ENCODE measurements at regions not wholly inside any gene's neighbourhood (a gene's known extent, or its start where the extent isn't known, plus 50 kb on each side); places are given as distances from the start of the nearest gene placed in this dataset.

- TF ChIP-seq POLR2A (IDR thresholded peaks at IDR 0.05) (no peak), CTCF (IDR thresholded peaks at IDR 0.05 in 4 of 5, conservative IDR thresholded peaks at IDR 0.05 in 1 of 5) (no peak)
These were observed 68.9 kb upstream of the CAB39 start for GRCh38 chr2:230643576-230644291.
